ENCODE measurements at regions not wholly inside any gene's neighbourhood (a gene's known extent, or its start where the extent isn't known, plus 50 kb on each side); places are given as distances from the start of the nearest gene placed in this dataset.

- no peak for TF ChIP-seq PURB (CRISPR knock-in tag; IDR thresholded peaks at IDR 0.05; ENCODE audit: low read depth)
- ATAC-seq (no peak), DNase-seq (ENCODE audit: extremely low read depth in 1 of 4, low spot score in 3 of 4) (no peak), FAIRE-seq (no peak)
- H4K20me1 ChIP-seq (replicated peaks; ENCODE audit: control insufficient read depth, insufficient read depth, low read length): no peaks in the 10 kb centered on the region
- intact Hi-C loops (cut with micrococcal nuclease): no loop called here
- no peak overlapping the region for H3K4me2 ChIP-seq (ENCODE audit: insufficient read depth, low read length)
- H3K9me3 ChIP-seq (replicated peaks; ENCODE audit: control insufficient read depth, insufficient read depth, low read depth, low read length): no peaks in the 10 kb centered on the region
- ChIA-PET POLR2A (interaction anchor here (0.5 kb wide), 1 partner anchor 71 kb away, joined by 3 read pairs; no protein-coding TSS in a partner anchor), CTCF (ENCODE audit: low intra/inter-chr PET ratio) (no interaction called here)
- no TSS peak for BruUV-seq (replicated peaks)
- no peak overlapping the region for H2AFZ ChIP-seq (ENCODE audit: low read depth, low read length)
- no peaks in the 10 kb centered on the region for H3K36me3 ChIP-seq (ENCODE audit: control insufficient read depth, insufficient read depth, low read length)
- H3K9me1 ChIP-seq (ENCODE audit: control insufficient read depth, insufficient read depth, low read length): no peaks in the 10 kb centered on the region
- H3K4me3 ChIP-seq: no peak overlapping the region
- WGBS (ENCODE audit: insufficient coverage, low coverage, missing lambda C conversion rate): 5% methylated on average over 4 of the region's 4 CpGs
- no peaks in the 10 kb centered on the region for H3K4me1 ChIP-seq (replicated peaks in 1 of 2; ENCODE audit: control insufficient read depth in 2 of 2, insufficient read depth in 2 of 2, low read length in 2 of 2)
- H3K9ac ChIP-seq (ENCODE audit: insufficient read depth in 1 of 2, low read depth in 2 of 2, low read length in 2 of 2): no peak overlapping the region
- H3K27ac ChIP-seq (ENCODE audit: extremely low read depth, low read depth, low read length): no peak overlapping the region
- in situ Hi-C loops (cut with MboI): no loop called here
- H3K27me3 ChIP-seq (ENCODE audit: control insufficient read depth in 2 of 2, insufficient read depth in 2 of 2, low read length in 2 of 2): peaks cover 0 to 8% of the 10 kb centered on the region in 2 experiments; a peak in 2 of 5 replicates
- no peaks in the 10 kb centered on the region for H3K79me2 ChIP-seq (ENCODE audit: control insufficient read depth, insufficient read depth, low read length)
These were observed 97.3 kb downstream of the FOXB1 start for GRCh38 chr15:60101416-60101815.

GRCh38 chr15:60102748-60103147 is 98.6 kb downstream of the FOXB1 start:
- H3K4me1 ChIP-seq (replicated peaks in 1 of 2; ENCODE audit: control insufficient read depth in 2 of 2, insufficient read depth in 2 of 2, low read length in 2 of 2): no peaks in the 10 kb centered on the region
- in situ Hi-C loops (cut with MboI): no loop called here
- no TSS peak for BruUV-seq (replicated peaks)
- CTCF ChIA-PET (ENCODE audit: low intra/inter-chr PET ratio): no interaction called here
- ATAC-seq (no peak), DNase-seq (ENCODE audit: extremely low read depth in 1 of 4, low spot score in 3 of 4) (no peak), FAIRE-seq (no peak)
- no peaks in the 10 kb centered on the region for H3K9me1 ChIP-seq (ENCODE audit: control insufficient read depth, insufficient read depth, low read length)
- H3K4me2 ChIP-seq (ENCODE audit: insufficient read depth, low read length): no peak overlapping the region
- intact Hi-C loops (cut with micrococcal nuclease): no loop called here
- H3K36me3 ChIP-seq (ENCODE audit: control insufficient read depth, insufficient read depth, low read length): no peaks in the 10 kb centered on the region
- no peaks in the 10 kb centered on the region for H4K20me1 ChIP-seq (replicated peaks; ENCODE audit: control insufficient read depth, insufficient read depth, low read length)
- H3K4me3 ChIP-seq: no peak overlapping the region
- no peaks in the 10 kb centered on the region for H3K79me2 ChIP-seq (ENCODE audit: control insufficient read depth, insufficient read depth, low read length)
- H2AFZ ChIP-seq (ENCODE audit: low read depth, low read length): no peak overlapping the region
- no peak overlapping the region for H3K9ac ChIP-seq (ENCODE audit: insufficient read depth in 1 of 2, low read depth in 2 of 2, low read length in 2 of 2)
- peaks cover 0 to 8% of the 10 kb centered on the region in 2 experiments; a peak in 2 of 5 replicates for H3K27me3 ChIP-seq (ENCODE audit: control insufficient read depth in 2 of 2, insufficient read depth in 2 of 2, low read length in 2 of 2)
- no peak overlapping the region for H3K27ac ChIP-seq (ENCODE audit: extremely low read depth, low read depth, low read length)
- POLR2A ChIA-PET: no interaction called here
- no peaks in the 10 kb centered on the region for H3K9me3 ChIP-seq (replicated peaks; ENCODE audit: control insufficient read depth, insufficient read depth, low read depth, low read length)
- TF ChIP-seq HES1 (IDR thresholded peaks at IDR 0.05; ENCODE audit: low read depth) (no peak), MTA2 (IDR thresholded peaks at IDR 0.05; ENCODE audit: low read depth) (no peak), UBTF (IDR thresholded peaks at IDR 0.05; ENCODE audit: borderline replicate concordance in 1 of 2, low read depth in 2 of 2, low read length in 2 of 2) (no peak), FOXJ3 (CRISPR knock-in tag; IDR thresholded peaks at IDR 0.05) (no peak), THRA (IDR thresholded peaks at IDR 0.05) (no peak), TFAM (CRISPR knock-in tag; conservative IDR thresholded peaks at IDR 0.05) (no peak), ZC3H8 (IDR thresholded peaks at IDR 0.05) (no peak), ZNF224 (CRISPR knock-in tag; IDR thresholded peaks at IDR 0.05) (no peak), RNF2 (IDR thresholded peaks at IDR 0.05) (no peak), CEBPB (tag; IDR thresholded peaks at IDR 0.05) (no peak), ZNF76 (CRISPR knock-in tag; IDR thresholded peaks at IDR 0.05; ENCODE audit: borderline replicate concordance) (no peak), ZNF408 (CRISPR knock-in tag; IDR thresholded peaks at IDR 0.05; ENCODE audit: low read depth) (no peak), LARP7 (IDR thresholded peaks at IDR 0.05) (no peak), TSC22D4 (tag; IDR thresholded peaks at IDR 0.05) (no peak)

All from K562 (cell line).